Activated T-cell treated with anti-CD3 and anti-CD28 coated beads for 24 hours (primary cell): ENCODE measurements at regions not wholly inside any gene's neighbourhood (a gene's known extent, or its start where the extent isn't known, plus 50 kb on each side); places are given as distances from the start of the nearest gene placed in this dataset.

ENCODE experiments used
- DNase-seq: peaks from one replicate; pipeline ENCODE4 v3.0.0-alpha.2; 2020; ENCODE audit warnings: low read depth

GRCh38 chr14:99064262-99064954 is 207.6 kb downstream of the BCL11B start:
- no peak for DNase-seq

DNA sequence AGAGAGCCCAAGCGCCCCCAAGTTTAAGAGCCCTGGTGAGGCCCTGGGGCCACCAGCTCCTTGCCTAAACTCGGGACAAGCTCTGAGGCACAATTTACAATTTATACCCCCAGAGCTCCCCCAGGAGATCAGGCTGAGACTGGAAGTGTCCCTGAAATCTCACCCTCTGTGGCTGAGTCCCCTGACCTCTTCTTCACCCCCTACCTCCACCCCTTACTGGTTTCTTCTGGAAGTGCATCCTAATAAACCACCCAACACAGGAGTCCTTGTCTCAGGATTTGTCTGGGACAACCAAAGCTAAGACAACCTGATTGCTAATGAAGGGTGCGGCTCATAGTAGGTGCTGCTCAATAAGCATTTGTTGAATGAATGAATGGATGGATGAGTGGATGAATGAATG is 206.4 kb downstream of the BCL11B start:
- DNase-seq = no peak

GRCh38 chr14:99066378-99066777 is 205.6 kb downstream of the BCL11B start:
- DNase-seq = no peak

- DNase-seq = no peak
Observed at GRCh38 chr14:99067141-99067920, 204.7 kb downstream of the BCL11B start.

- DNase-seq = no peak
Observed at GRCh38 chr14:99067927-99068326, 204.1 kb downstream of the BCL11B start.

GRCh38 chr14:99069946-99070345 is 202.1 kb downstream of the BCL11B start:
- DNase-seq = no peak

DNA sequence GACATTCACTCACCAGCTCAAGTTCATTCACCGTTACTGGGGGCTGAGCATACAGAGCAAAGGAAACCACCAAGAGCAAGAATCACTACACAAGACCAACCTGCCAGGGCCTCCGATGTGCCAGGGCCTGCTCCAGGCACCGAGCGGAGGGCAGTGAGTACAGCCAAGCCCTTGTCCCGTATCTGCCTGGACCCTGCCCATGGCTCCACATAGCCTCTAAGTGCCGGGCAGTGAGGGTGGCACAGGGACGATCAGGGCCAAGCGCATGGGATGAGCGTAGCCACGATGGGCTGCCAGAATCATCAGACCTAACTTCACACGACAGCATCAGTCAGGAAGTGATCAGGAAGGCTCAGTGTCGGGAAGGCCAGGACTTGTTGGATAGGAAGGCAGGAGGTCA is 199.6 kb downstream of the BCL11B start:
- no peak for DNase-seq

DNA sequence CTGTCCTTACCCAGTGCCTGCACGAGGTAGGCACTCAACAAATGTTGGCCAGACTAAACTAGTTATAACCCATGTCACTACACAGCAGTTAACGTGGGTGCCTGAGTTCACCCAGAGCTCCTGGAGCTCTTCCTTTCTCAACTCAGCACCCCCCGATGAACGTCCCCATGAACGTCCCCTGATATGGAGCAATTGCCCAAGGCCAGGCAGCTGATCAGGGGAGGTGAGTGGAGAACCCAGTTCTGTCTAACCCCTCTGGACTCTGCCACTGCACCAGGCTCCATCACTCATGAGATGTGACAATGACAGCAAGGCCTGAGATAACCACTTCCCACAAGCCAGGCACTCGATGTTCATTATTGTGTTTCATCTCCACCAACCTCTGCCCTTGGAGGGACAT is 199.0 kb downstream of the BCL11B start:
- DNase-seq = no peak

- no peak for DNase-seq
Observed at GRCh38 chr14:99073431-99073830, 198.6 kb downstream of the BCL11B start.

DNA sequence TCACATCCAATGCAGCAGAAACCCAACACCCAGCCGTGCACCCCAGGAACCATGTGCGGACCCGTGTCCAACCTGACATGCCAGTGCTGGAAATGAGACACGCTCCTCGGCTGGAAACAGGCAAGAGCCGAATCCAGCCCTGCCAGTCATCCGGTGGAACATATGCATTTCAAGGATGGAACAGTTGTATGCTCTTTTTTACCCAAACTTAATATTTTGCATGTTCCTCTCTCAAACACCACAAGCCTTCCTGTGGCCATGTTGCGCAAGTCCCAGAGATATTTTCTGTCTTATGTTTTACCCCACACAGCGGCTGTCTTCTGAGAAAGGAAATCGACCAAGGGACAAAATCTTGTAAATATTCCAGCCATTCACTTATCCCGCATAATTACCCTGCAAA is 196.9 kb downstream of the BCL11B start:
- no peak for DNase-seq

- no peak for DNase-seq
Observed at GRCh38 chr14:99075771-99076375, 196.1 kb downstream of the BCL11B start.

- no peak for DNase-seq
Observed at GRCh38 chr14:99077076-99077843, 194.7 kb downstream of the BCL11B start.

DNA sequence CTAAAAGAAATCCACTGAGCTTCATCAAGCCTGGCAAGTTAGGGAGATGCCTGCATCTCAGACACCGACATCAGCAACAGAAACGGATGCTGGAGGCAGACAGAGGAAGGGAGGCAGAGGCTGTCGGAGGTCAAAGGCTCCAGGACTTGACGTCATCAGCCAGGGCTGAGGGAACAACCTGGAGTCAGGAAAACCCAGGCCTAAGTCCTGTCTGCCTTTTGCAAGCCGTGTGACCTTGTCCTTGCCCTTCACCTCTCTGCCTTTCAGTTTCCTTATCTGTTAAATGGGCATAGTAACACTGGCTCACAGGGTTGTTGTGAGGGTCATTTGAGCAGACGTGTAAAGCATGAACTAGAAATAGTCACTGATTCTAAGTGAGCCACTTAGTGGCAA is 194.2 kb downstream of the BCL11B start:
- DNase-seq = no peak

DNA sequence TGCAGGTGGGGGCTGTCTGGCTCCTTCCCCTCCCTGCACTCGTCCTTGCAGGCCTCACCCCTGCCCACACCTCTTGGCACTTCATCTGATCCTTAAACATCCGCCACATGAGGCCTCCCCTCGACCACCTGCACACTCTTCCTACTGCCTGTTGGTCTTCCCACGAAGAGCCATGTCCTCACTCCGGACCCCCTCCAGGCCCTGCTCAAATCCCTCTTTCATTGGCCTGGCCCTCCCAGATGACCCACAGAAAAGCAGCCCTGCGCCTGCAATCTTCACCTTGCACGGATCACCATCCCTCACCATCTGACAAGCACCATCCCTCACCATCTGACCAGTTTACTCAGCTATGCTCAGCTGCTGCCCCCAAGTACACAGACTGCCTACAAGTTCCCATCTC is 193.6 kb downstream of the BCL11B start:
- DNase-seq = no peak

- DNase-seq = no peak
Observed at GRCh38 chr14:99079061-99079727, 192.8 kb downstream of the BCL11B start.

GRCh38 chr14:99080306-99080705 is 191.7 kb downstream of the BCL11B start:
- no peak for DNase-seq

DNA sequence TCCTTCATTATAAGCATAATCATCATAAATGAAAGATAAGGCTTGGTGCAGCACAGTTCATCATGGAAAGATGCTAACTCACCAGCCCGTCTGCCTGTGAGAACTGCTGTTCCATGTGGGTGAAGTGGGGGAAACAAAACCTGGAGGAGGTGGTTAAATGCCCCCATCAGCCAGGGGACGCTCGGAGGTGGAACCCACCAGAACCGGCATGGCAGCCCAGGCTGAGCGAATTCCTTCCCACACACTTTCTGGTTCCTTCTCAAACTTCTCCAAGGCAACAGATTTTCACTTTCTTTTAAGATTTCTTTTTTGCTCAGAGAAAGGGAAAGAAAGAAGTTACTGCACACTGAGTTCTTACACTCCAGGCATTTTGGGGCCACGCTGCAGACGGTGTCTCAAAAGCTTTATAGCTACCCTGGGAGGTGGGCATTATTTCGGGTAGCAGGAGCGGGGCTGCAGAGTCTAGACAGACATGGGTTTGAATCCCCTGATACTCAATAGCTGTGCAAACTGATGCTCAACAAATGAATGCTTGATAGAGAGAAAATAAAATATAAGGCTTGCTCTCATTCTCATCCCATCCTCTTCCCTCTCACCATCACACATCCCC is 190.7 kb downstream of the BCL11B start:
- DNase-seq = no peak

GRCh38 chr14:99081880-99082279 is 190.1 kb downstream of the BCL11B start:
- DNase-seq = no peak

DNA sequence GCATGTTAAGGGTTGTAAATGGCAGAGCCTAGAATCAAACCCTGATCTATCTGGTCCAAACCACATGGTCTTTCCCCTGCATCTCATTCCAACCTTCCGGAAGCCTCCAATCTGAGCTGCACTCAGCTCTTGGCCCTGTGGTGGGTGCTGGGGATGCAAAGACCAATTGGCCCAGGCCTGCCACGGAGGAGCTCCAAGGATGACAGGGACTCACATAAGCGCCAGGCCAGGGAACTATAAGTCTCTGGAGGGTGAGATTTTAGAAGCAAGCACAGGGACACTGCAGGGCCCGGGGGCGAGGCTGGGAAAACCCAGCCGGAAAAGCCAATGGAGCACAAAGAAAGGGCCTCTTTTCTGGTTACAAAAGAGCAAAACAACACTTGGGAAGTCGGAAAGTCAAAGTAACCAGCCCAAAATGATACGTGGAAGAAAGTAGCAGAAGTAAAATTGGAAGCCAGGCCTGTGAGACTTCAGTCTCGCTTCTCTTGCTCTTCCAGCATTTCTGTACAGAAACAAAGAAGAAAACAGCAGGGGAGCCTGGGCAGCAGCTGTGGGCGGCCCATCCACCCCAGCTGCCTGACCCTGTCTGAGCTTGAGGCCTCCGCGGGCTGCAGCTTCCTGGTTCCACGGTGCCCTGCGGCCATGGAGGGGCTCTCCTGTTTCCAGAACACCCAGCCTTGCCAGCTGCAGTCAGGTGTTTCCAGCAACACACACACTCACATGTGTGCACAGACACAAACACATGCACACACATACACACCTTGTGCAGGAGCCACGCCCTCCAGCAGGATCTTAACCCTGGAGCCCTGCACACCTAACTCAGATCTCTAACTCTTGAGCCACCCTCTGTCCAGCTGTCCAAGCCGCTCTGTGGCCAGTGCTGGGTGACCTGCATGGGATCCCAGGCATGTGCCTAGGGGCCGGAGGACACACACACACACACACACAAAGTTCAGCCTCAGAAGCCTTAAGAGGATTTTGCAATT is 178.2 kb downstream of the BCL11B start:
- DNase-seq = no peak

DNA sequence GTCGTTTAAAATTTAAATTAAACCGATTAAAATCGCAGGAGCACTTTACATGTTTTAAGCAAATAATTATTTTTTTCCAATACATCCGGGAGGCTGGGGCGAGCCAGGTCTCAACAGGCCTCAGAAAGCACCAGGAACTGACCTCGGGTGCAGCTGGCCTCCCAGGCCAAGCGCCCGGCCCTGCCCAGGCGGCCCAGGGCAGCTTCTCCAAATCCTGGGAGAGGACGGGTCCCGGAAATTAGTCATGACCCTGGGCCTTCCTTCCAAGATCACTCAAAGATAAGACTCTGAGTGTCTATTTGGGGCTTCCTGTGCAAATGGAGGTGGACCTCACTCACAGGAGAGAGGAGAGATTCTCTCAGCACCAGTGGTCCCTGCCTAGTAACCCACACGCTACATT is 177.1 kb downstream of the BCL11B start:
- no peak for DNase-seq
